Activated CD4-positive, alpha-beta T cell treated with anti-CD3 and anti-CD28 coated beads for 4 hours (primary cell): ENCODE measurements at regions not wholly inside any gene's neighbourhood (a gene's known extent, or its start where the extent isn't known, plus 50 kb on each side); places are given as distances from the start of the nearest gene placed in this dataset.
"Not testable (repeated sequence)": the region's sequence is repeated elsewhere in the genome, so short reads cannot be mapped to it uniquely, and the experiment has no call there.

Experiments used
- DNase-seq, 2 donors: peaks; one replicate each; pipeline ENCODE4 v3.0.0-alpha.2; 2020

GRCh38 chr14:49364752-49365117 is 221.4 kb downstream of the RPS29 start:
- DNase-seq = no peak

- DNase-seq = no peak
Observed at GRCh38 chr14:49363821-49364751, 222.1 kb downstream of the RPS29 start.

- DNase-seq = no peak
Observed at GRCh38 chr14:49362916-49363315, 223.3 kb downstream of the RPS29 start.

- no peak for DNase-seq
Observed at GRCh38 chr14:49339130-49339529, 247.1 kb downstream of the RPS29 start.

- DNase-seq = no peak
Observed at GRCh38 chr14:49319810-49320209, 266.4 kb downstream of the RPS29 start.

- no peak for DNase-seq
Observed at GRCh38 chr14:49315570-49315969, 270.6 kb downstream of the RPS29 start.

GRCh38 chr14:49314737-49315136 is 271.4 kb downstream of the RPS29 start:
- no peak for DNase-seq

GRCh38 chr14:49313108-49313507 is 273.1 kb downstream of the RPS29 start:
- no peak for DNase-seq

GRCh38 chr14:49310298-49310697 is 275.9 kb downstream of the RPS29 start:
- DNase-seq = no peak

- DNase-seq = no peak
Observed at GRCh38 chr14:49306152-49306751, 279.9 kb downstream of the RPS29 start.

- DNase-seq = no peak
Observed at GRCh38 chr14:49303946-49304516, 282.1 kb downstream of the RPS29 start.

- no peak for DNase-seq
Observed at GRCh38 chr14:49297102-49297501, 289.1 kb downstream of the RPS29 start.

GRCh38 chr14:49294621-49295148 is 291.5 kb downstream of the RPS29 start:
- DNase-seq = no peak

GRCh38 chr14:49287004-49287403 is 299.2 kb downstream of the RPS29 start:
- DNase-seq = no peak

- no peak for DNase-seq
Observed at GRCh38 chr14:49286257-49286983, 299.8 kb downstream of the RPS29 start.

- DNase-seq = no peak
Observed at GRCh38 chr14:49280566-49280965, 305.6 kb downstream of the RPS29 start.

- DNase-seq = no peak
Observed at GRCh38 chr14:49250517-49250916, 335.7 kb downstream of the RPS29 start.

- DNase-seq = no peak
Observed at GRCh38 chr14:49250109-49250508, 336.1 kb downstream of the RPS29 start.

GRCh38 chr14:49249022-49249421 is 337.2 kb downstream of the RPS29 start:
- no peak for DNase-seq

GRCh38 chr14:49243777-49244176 is 342.4 kb downstream of the RPS29 start:
- DNase-seq = not testable (repeated sequence)

GRCh38 chr14:49240383-49240782 is 345.8 kb downstream of the RPS29 start:
- DNase-seq = no peak

GRCh38 chr14:49228552-49228951 is 357.6 kb downstream of the RPS29 start:
- DNase-seq = no peak

- DNase-seq = no peak
Observed at GRCh38 chr14:49221316-49221715, 364.9 kb downstream of the RPS29 start.
